ENCODE measurements at regions not wholly inside any gene's neighbourhood (a gene's known extent, or its start where the extent isn't known, plus 50 kb on each side); places are given as distances from the start of the nearest gene placed in this dataset.

- no peak for DNase-seq (ENCODE audit: low read depth in 2 of 2)
These were observed 206.8 kb downstream of the LPIN1 start for GRCh38 chr2:11953258-11953657.

- no peak for DNase-seq (ENCODE audit: low read depth in 2 of 2)
These were observed 208.9 kb downstream of the LPIN1 start for GRCh38 chr2:11955314-11955713.

- no peak for DNase-seq (ENCODE audit: low read depth in 2 of 2)
These were observed 209.5 kb downstream of the LPIN1 start for GRCh38 chr2:11955884-11956291.

GRCh38 chr2:11962707-11963328 lies 216.4 kb downstream of the LPIN1 start:
- DNase-seq (ENCODE audit: low read depth in 2 of 2) = no peak

GRCh38 chr2:11963966-11964365 lies 217.5 kb downstream of the LPIN1 start:
- no peak for DNase-seq (ENCODE audit: low read depth in 2 of 2)

- DNase-seq (ENCODE audit: low read depth in 2 of 2) = no peak
These were observed 221.6 kb downstream of the LPIN1 start for GRCh38 chr2:11967946-11968465.

- no peak for DNase-seq (ENCODE audit: low read depth in 2 of 2)
These were observed 222.1 kb downstream of the LPIN1 start for GRCh38 chr2:11968521-11968920.

- DNase-seq (ENCODE audit: low read depth in 2 of 2) = no peak
These were observed 223.3 kb downstream of the LPIN1 start for GRCh38 chr2:11969774-11970173.

- DNase-seq (ENCODE audit: low read depth in 2 of 2) = no peak
These were observed 228.1 kb downstream of the LPIN1 start for GRCh38 chr2:11974573-11974972.

- no peak for DNase-seq (ENCODE audit: low read depth in 2 of 2)
These were observed 228.9 kb downstream of the LPIN1 start for GRCh38 chr2:11975373-11975772.

GRCh38 chr2:11976073-11976472 lies 229.6 kb downstream of the LPIN1 start:
- DNase-seq (ENCODE audit: low read depth in 2 of 2) = no peak

- DNase-seq (ENCODE audit: low read depth in 2 of 2) = no peak
These were observed 231.5 kb downstream of the LPIN1 start for GRCh38 chr2:11977766-11978524.

GRCh38 chr2:11980809-11981208 lies 234.4 kb downstream of the LPIN1 start:
- no peak for DNase-seq (ENCODE audit: low read depth in 2 of 2)

GRCh38 chr2:11983401-11983800 lies 237.0 kb downstream of the LPIN1 start:
- DNase-seq (ENCODE audit: low read depth in 2 of 2) = no peak

GRCh38 chr2:11983870-11984269 lies 237.4 kb downstream of the LPIN1 start:
- no peak for DNase-seq (ENCODE audit: low read depth in 2 of 2)

GRCh38 chr2:11984316-11985158 lies 238.1 kb downstream of the LPIN1 start:
- no peak for DNase-seq (ENCODE audit: low read depth in 2 of 2)

GRCh38 chr2:11985817-11986566 lies 239.6 kb downstream of the LPIN1 start:
- no peak for DNase-seq (ENCODE audit: low read depth in 2 of 2)

GRCh38 chr2:11987151-11987550 lies 240.7 kb downstream of the LPIN1 start:
- DNase-seq (ENCODE audit: low read depth in 2 of 2) = no peak

- DNase-seq (ENCODE audit: low read depth in 2 of 2) = no peak
These were observed 242.4 kb downstream of the LPIN1 start for GRCh38 chr2:11988691-11989353.

- no peak for DNase-seq (ENCODE audit: low read depth in 2 of 2)
These were observed 242.9 kb downstream of the LPIN1 start for GRCh38 chr2:11989354-11989703.

GRCh38 chr2:11990576-11990975 lies 244.1 kb downstream of the LPIN1 start:
- no peak for DNase-seq (ENCODE audit: low read depth in 2 of 2)
